OCI-LY7 (cell line): ENCODE measurements at regions not wholly inside any gene's neighbourhood (a gene's known extent, or its start where the extent isn't known, plus 50 kb on each side); places are given as distances from the start of the nearest gene placed in this dataset.

Experiments used
- BruUV-seq: library from RNA; stranded (reverse); fragments of 400-500 nt; replicated peaks from 2 replicates; lab custom pipeline; 2021; lab: Mats Ljungman, UMichigan
- CTCF ChIA-PET: fragments of 300-600 bp; sonication (Branson Sonifier 250); formaldehyde crosslinking; loops from one replicate; lab custom pipeline; 2022; ENCODE audit warnings: antibody characterized with exemption; ENCODE audit not compliant: unreplicated experiment; lab: Charles Lee
- POLR2A ChIA-PET: fragments of 300-600 bp; sonication (Branson Sonifier 250); formaldehyde crosslinking; loops from one replicate; lab custom pipeline; 2022; ENCODE audit warnings: antibody characterized with exemption; lab: Charles Lee
- DNase-seq: peaks from one replicate; pipeline ENCODE4 v3.0.0-alpha.2; 2015; ENCODE audit warnings: low spot score
- H2AFZ ChIP-seq: fragments of 200-600 bp; sonication (generic), shearing (Covaris generic); 2 replicates; pipeline ENCODE4 v1.6.1; 2014; ENCODE audit warnings: mild to moderate bottlenecking, antibody characterized with exemption, low read length, moderate library complexity
- H3K27ac ChIP-seq: fragments of 200-600 bp; sonication (generic); 2 replicates; pipeline ENCODE4 v1.5.1; 2014; ENCODE audit warnings: mixed run types, low read depth, mild to moderate bottlenecking, moderate library complexity, low read length, inconsistent platforms; ENCODE audit not compliant: poor library complexity, severe bottlenecking
- H3K36me3 ChIP-seq: fragments of 200-600 bp; sonication (generic); 2 replicates; pipeline ENCODE4 v1.6.1; 2014; ENCODE audit warnings: mild to moderate bottlenecking, antibody characterized with exemption, low read length, moderate library complexity, mixed read lengths; ENCODE audit not compliant: insufficient read depth
- H3K4me1 ChIP-seq: fragments of 200-600 bp; sonication (generic); 2 replicates; pipeline ENCODE4 v1.5.1; 2014; ENCODE audit warnings: mild to moderate bottlenecking, low read length; ENCODE audit not compliant: insufficient read depth, poor library complexity, severe bottlenecking
- H3K4me2 ChIP-seq: fragments of 200-600 bp; sonication (generic); 2 replicates; pipeline ENCODE4 v1.6.1; 2014; ENCODE audit warnings: mild to moderate bottlenecking, low read length
- H3K4me3 ChIP-seq: fragments of 200-600 bp; sonication (generic); 2 replicates; pipeline ENCODE4 v1.5.1; 2014; ENCODE audit warnings: mild to moderate bottlenecking, low read depth, low read length; ENCODE audit not compliant: poor library complexity, severe bottlenecking
- H3K79me2 ChIP-seq: fragments of 200-600 bp; sonication (generic); 2 replicates; pipeline ENCODE4 v1.6.1; 2016; ENCODE audit warnings: low read depth, mild to moderate bottlenecking, low read length, moderate library complexity, mixed read lengths; ENCODE audit not compliant: insufficient read depth
- H3K9me2 ChIP-seq: fragments of 200-600 bp; sonication (generic); 2 replicates; pipeline ENCODE4 v1.6.1; 2016; ENCODE audit warnings: mild to moderate bottlenecking, low read length, mixed read lengths; ENCODE audit not compliant: insufficient read depth
- H3K9me3 ChIP-seq: fragments of 200-600 bp; sonication (generic); 2 replicates; pipeline ENCODE4 v1.6.1; 2014; ENCODE audit warnings: mild to moderate bottlenecking, mixed run types, low read length, mixed read lengths
- H4K20me1 ChIP-seq: fragments of 200-600 bp; sonication (generic); 2 replicates; pipeline ENCODE4 v1.6.1; 2014; ENCODE audit warnings: mild to moderate bottlenecking, antibody characterized with exemption, low read length, moderate library complexity, mixed read lengths; ENCODE audit not compliant: insufficient read depth
- CTCF ChIP-seq: fragments of 200-600 bp; sonication (generic); conservative IDR thresholded peaks from 2 replicates; pipeline ENCODE4 v1.5.1; 2014; ENCODE audit warnings: mild to moderate bottlenecking, antibody characterized with exemption, low read length, moderate library complexity, mixed read lengths
- EZH2phosphoT487 ChIP-seq: fragments of 200-600 bp; sonication (generic); IDR thresholded peaks from 2 replicates; pipeline ENCODE4 v1.6.1; 2018; ENCODE audit warnings: low read depth, borderline replicate concordance, mild to moderate bottlenecking, mixed run types, antibody characterized with exemption, low read length, moderate library complexity, mixed read lengths
- intact Hi-C: fragments of 100-400 bp; cut with micrococcal nuclease; formaldehyde crosslinking; loops from one replicate; pipeline ENCODE4 v1.10.0; 2022; ENCODE audit not compliant: unreplicated experiment

DNA sequence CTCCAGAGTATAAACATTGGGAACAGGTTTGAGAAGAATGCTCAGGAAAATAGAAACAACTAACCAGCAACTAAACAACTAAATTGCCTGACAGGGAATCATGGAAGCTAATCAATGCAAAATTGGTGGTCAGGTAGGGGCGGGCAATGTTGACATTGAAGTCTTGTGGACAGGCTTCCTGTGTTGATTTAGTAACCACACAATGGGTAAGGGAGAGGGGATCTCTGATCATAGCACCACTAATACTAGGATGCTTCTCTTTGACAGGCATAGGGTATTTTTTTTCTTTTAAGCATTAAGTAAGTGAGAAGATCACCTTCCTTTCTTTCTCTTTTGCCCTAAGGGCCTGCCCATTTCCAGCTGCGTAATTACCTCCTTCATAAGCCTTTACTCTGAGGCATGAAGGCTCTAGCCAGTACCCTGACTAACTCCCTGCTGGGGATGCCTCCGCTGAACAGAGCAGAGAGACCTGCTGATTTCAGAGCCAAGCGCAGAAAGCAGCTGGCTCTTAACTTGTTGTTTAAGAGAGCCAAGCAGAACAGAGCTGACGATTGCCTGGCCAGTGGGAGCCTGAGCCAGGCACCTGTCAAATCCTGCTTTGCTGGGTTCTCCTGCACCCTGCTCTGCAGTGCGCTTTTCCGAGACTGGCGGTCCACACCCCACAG lies 118.7 kb downstream of the BMP2 start:
- POLR2A ChIA-PET: interaction anchor here (0.5 to 1.1 kb wide), 3 partner anchors 29 to 1170 kb away, joined by 3 to 4 read pairs (median 3); no protein-coding TSS in a partner anchor
- no peaks in the 10 kb centered on the region for H3K36me3 ChIP-seq
- H3K79me2 ChIP-seq: no peaks in the 10 kb centered on the region
- BruUV-seq: no TSS peak
- TF ChIP-seq EZH2phosphoT487 (no peak), CTCF (no peak)
- H3K4me3 ChIP-seq: no peak overlapping the region
- H3K27ac ChIP-seq: no peak overlapping the region
- H3K9me2 ChIP-seq: no peaks in the 10 kb centered on the region
- no peak for DNase-seq
- CTCF ChIA-PET: no interaction called here
- H2AFZ ChIP-seq: no peak overlapping the region
- no peaks in the 10 kb centered on the region for H3K9me3 ChIP-seq
- no peak overlapping the region for H3K4me2 ChIP-seq
- intact Hi-C loops: no loop called here
- no peaks in the 10 kb centered on the region for H3K4me1 ChIP-seq
- no peaks in the 10 kb centered on the region for H4K20me1 ChIP-seq

DNA sequence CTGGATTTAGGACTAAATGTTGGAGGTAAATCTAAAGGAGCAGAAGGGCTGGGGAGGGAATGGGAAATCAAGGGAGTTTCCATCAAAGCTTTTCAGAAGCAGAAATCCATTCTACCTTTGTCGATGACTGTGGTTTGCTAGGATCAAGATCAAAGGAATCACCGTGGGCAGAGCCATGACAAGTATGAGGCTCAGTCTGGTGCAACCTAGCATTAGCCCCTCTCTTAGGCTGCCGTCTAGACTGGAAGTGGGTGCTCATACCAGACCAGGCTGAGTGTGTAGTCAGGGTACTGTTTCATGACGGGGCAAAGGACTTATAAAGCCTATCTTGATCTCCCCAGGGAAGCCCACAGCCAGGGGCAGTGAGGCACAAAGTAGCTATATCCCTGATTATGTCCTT lies 120.5 kb downstream of the BMP2 start:
- Histone ChIP-seq H2AFZ (no peak overlapping the region), H3K4me1 (no peaks in the 10 kb centered on the region), H3K4me3 (no peak overlapping the region), H3K27ac (no peak overlapping the region), H4K20me1 (no peaks in the 10 kb centered on the region), H3K4me2 (no peak overlapping the region), H3K36me3 (no peaks in the 10 kb centered on the region), H3K79me2 (no peaks in the 10 kb centered on the region), H3K9me3 (no peaks in the 10 kb centered on the region), H3K9me2 (no peaks in the 10 kb centered on the region)
- intact Hi-C loops: no loop called here
- no TSS peak for BruUV-seq
- CTCF ChIA-PET: no interaction called here
- no peak for DNase-seq
- TF ChIP-seq CTCF (no peak), EZH2phosphoT487 (no peak)
- POLR2A ChIA-PET: no interaction called here

GRCh38 chr20:6888736-6889395 lies 121.4 kb downstream of the BMP2 start:
- POLR2A ChIA-PET: no interaction called here

More at GRCh38 chr20:6888736-6889395, 121.4 kb downstream of the BMP2 start:
- H3K36me3 ChIP-seq: no peaks in the 10 kb centered on the region
- no peaks in the 10 kb centered on the region for H3K79me2 ChIP-seq
- H3K27ac ChIP-seq: no peak overlapping the region
- no peak for DNase-seq
- no peak overlapping the region for H3K4me3 ChIP-seq
- H3K9me3 ChIP-seq: no peaks in the 10 kb centered on the region
- no peaks in the 10 kb centered on the region for H4K20me1 ChIP-seq
- H3K4me2 ChIP-seq: no peak overlapping the region
- no peaks in the 10 kb centered on the region for H3K4me1 ChIP-seq
- intact Hi-C loops: no loop called here
- TF ChIP-seq EZH2phosphoT487 (no peak), CTCF (no peak)
- H3K9me2 ChIP-seq: no peaks in the 10 kb centered on the region
- CTCF ChIA-PET: no interaction called here
- BruUV-seq: no TSS peak
- H2AFZ ChIP-seq: no peak overlapping the region
